IMR-90 (cell line): ENCODE measurements at regions not wholly inside any gene's neighbourhood (a gene's known extent, or its start where the extent isn't known, plus 50 kb on each side); places are given as distances from the start of the nearest gene placed in this dataset.
A peak's percentile ranks its signal among the peaks of the same experiment; 100 is the strongest.

Experiments used
- ATAC-seq: fragments of 200-7000 bp; cut with Tn5 transposase; 2 replicates; pipeline ENCODE4 v1.9.1; 2020; ENCODE audit warnings: low read depth, mild to moderate bottlenecking, moderate library complexity
- BruUV-seq: library from RNA; stranded (reverse); fragments of 400-500 nt; replicated peaks from 2 replicates; lab custom pipeline; 2021; lab: Mats Ljungman, UMichigan
- CTCF ChIA-PET: fragments of 300-600 bp; formaldehyde crosslinking; extraction: SDS; loops from one replicate; lab custom pipeline; 2021; ENCODE audit warnings: antibody characterized with exemption; lab: Yijun Ruan, JAX
- POLR2A ChIA-PET: fragments of 300-600 bp; sonication (Branson Sonifier 250); formaldehyde crosslinking; loops from one replicate; lab custom pipeline; 2022; ENCODE audit warnings: antibody characterized with exemption; ENCODE audit not compliant: unreplicated experiment; lab: Charles Lee
- DNase-seq: peaks from one replicate; pipeline ENCODE4 v3.0.0; 2013
- H2AFZ ChIP-seq: replicated peaks from 2 replicates; pipeline ENCODE3; 2013; ENCODE audit warnings: low read length, mild to moderate bottlenecking; ENCODE audit not compliant: poor library complexity
- H2AK5ac ChIP-seq: 2 replicates; pipeline ENCODE4 v1.6.1; 2013; ENCODE audit warnings: low read depth, low read length, inconsistent platforms
- H2AK9ac ChIP-seq: replicated peaks from 2 replicates; pipeline ENCODE3; 2013; ENCODE audit warnings: mild to moderate bottlenecking, low read depth, low read length, moderate library complexity; ENCODE audit not compliant: poor library complexity
- H2BK120ac ChIP-seq: 2 replicates; pipeline ENCODE4 v1.6.1; 2013; ENCODE audit warnings: low read depth, low read length, inconsistent platforms
- H2BK15ac ChIP-seq: 3 replicates; pipeline ENCODE4 v1.6.1; 2013; ENCODE audit warnings: low read depth, low read length, inconsistent platforms
- H2BK20ac ChIP-seq: 2 replicates; pipeline ENCODE4 v1.6.1; 2013; ENCODE audit warnings: low read depth, mild to moderate bottlenecking, inconsistent platforms, low read length, moderate library complexity
- H2BK5ac ChIP-seq: 2 replicates; pipeline ENCODE4 v1.6.1; 2013; ENCODE audit warnings: mild to moderate bottlenecking, low read depth, low read length, inconsistent platforms; ENCODE audit not compliant: poor library complexity, severe bottlenecking
- H3K14ac ChIP-seq: replicated peaks from 2 replicates; pipeline ENCODE4 v1.6.1; 2013; ENCODE audit warnings: low read depth, low read length, inconsistent platforms
- H3K18ac ChIP-seq: 2 replicates; pipeline ENCODE4 v1.6.1; 2013; ENCODE audit warnings: low read depth, low read length, control low read depth
- H3K23ac ChIP-seq: 2 replicates; pipeline ENCODE4 v1.6.1; 2013; ENCODE audit warnings: low read depth, low read length, inconsistent platforms
- H3K27ac ChIP-seq: 2 replicates; pipeline ENCODE4 v1.5.1; 2013; ENCODE audit warnings: mild to moderate bottlenecking, control low read depth, low read length; ENCODE audit not compliant: insufficient read depth
- H3K27me3 ChIP-seq: 2 replicates; pipeline ENCODE4 v1.6.1; 2013; ENCODE audit warnings: low read length; ENCODE audit not compliant: control insufficient read depth, insufficient read depth
- H3K36me3 ChIP-seq: 2 replicates; pipeline ENCODE4 v1.6.1; 2013; ENCODE audit warnings: low read length, mixed read lengths; ENCODE audit not compliant: control insufficient read depth, insufficient read depth
- H3K4ac ChIP-seq: 2 replicates; pipeline ENCODE4 v1.6.1; 2013; ENCODE audit warnings: low read depth, low read length, inconsistent platforms
- H3K4me1 ChIP-seq: 2 replicates; pipeline ENCODE4 v1.6.1; 2013; ENCODE audit warnings: low read length, mixed read lengths; ENCODE audit not compliant: control insufficient read depth, insufficient read depth
- H3K4me2 ChIP-seq: 2 replicates; pipeline ENCODE4 v1.6.1; 2013; ENCODE audit warnings: low read depth, mild to moderate bottlenecking, control low read depth, low read length, moderate library complexity
- H3K4me3 ChIP-seq: 2 replicates; pipeline ENCODE4 v1.5.1; 2013; ENCODE audit warnings: low read depth, mild to moderate bottlenecking, control low read depth, low read length, moderate library complexity; ENCODE audit not compliant: insufficient read depth
- H3K56ac ChIP-seq: 2 replicates; pipeline ENCODE4 v1.6.1; 2013; ENCODE audit warnings: low read length, inconsistent platforms; ENCODE audit not compliant: insufficient read depth; ENCODE audit errors: extremely low read depth
- H3K79me1 ChIP-seq, 2 experiments: 2 replicates each; pipeline ENCODE4 v1.6.1; 2013; ENCODE audit warnings: low read length in 2 of 2, inconsistent platforms in 1 of 2, low read depth in 1 of 2
- H3K9ac ChIP-seq: 2 replicates; pipeline ENCODE4 v1.6.1; 2013; ENCODE audit warnings: low read depth, low read length, control low read depth
- H3K9me1 ChIP-seq: 2 replicates; pipeline ENCODE4 v1.6.1; 2013; ENCODE audit warnings: low read length, inconsistent platforms; ENCODE audit not compliant: insufficient read depth
- H3K9me3 ChIP-seq: 2 replicates; pipeline ENCODE4 v1.6.1; 2013; ENCODE audit warnings: low read length; ENCODE audit not compliant: control insufficient read depth, insufficient read depth
- H4K20me1 ChIP-seq: 2 replicates; pipeline ENCODE4 v1.6.1; 2013; ENCODE audit warnings: low read length, inconsistent platforms; ENCODE audit not compliant: insufficient read depth
- H4K5ac ChIP-seq: 2 replicates; pipeline ENCODE4 v1.6.1; 2013; ENCODE audit warnings: mild to moderate bottlenecking, low read depth, low read length, control low read depth
- H4K8ac ChIP-seq, 2 experiments: 2 replicates each; pipeline ENCODE4 v1.6.1; 2013; ENCODE audit warnings: low read depth in 2 of 2, low read length in 2 of 2, control low read depth in 1 of 2, inconsistent platforms in 1 of 2
- H4K91ac ChIP-seq: 2 replicates; pipeline ENCODE4 v1.6.1; 2013; ENCODE audit warnings: low read depth, low read length, inconsistent platforms; ENCODE audit not compliant: insufficient read depth
- BHLHE40 ChIP-seq: fragments of 150-350 bp; IDR thresholded peaks from 2 replicates; pipeline ENCODE4 v1.6.1; 2016; ENCODE audit warnings: mild to moderate bottlenecking, low read depth, low read length
- CEBPB ChIP-seq: IDR thresholded peaks from 2 replicates; pipeline ENCODE4 v1.6.1; 2012; ENCODE audit warnings: low read depth, low read length, improper control_type of control experiment
- CHD1 ChIP-seq: IDR thresholded peaks from 2 replicates; pipeline ENCODE4 v1.6.1; 2012; ENCODE audit warnings: low read depth, low read length, improper control_type of control experiment
- FOS ChIP-seq: fragments of 150-350 bp; IDR thresholded peaks from 2 replicates; pipeline ENCODE4 v1.6.1; 2016; ENCODE audit warnings: low read depth, low read length
- MAFK ChIP-seq: IDR thresholded peaks from 2 replicates; pipeline ENCODE4 v1.6.1; 2012; ENCODE audit warnings: low read depth, low read length, improper control_type of control experiment
- MAZ ChIP-seq: IDR thresholded peaks from 2 replicates; pipeline ENCODE4 v1.6.1; 2012; ENCODE audit warnings: low read depth, mild to moderate bottlenecking, low read length, improper control_type of control experiment, moderate library complexity, borderline replicate concordance
- MXI1 ChIP-seq: IDR thresholded peaks from 2 replicates; pipeline ENCODE4 v1.6.1; 2012; ENCODE audit warnings: low read depth, mild to moderate bottlenecking, low read length, moderate library complexity, borderline replicate concordance
- NFE2L2 ChIP-seq: fragments of 150-350 bp; IDR thresholded peaks from 2 replicates; pipeline ENCODE4 v1.6.1; 2016; ENCODE audit warnings: low read depth, mild to moderate bottlenecking, low read length
- RAD21 ChIP-seq: IDR thresholded peaks from 2 replicates; pipeline ENCODE4 v1.6.1; 2012; ENCODE audit warnings: low read length, improper control_type of control experiment
- RCOR1 ChIP-seq: IDR thresholded peaks from 2 replicates; pipeline ENCODE4 v1.6.1; 2012; ENCODE audit warnings: mild to moderate bottlenecking, low read length, improper control_type of control experiment; ENCODE audit not compliant: insufficient replicate concordance
- RFX5 ChIP-seq: IDR thresholded peaks from 2 replicates; pipeline ENCODE4 v1.8.0; 2012; ENCODE audit warnings: low read depth, mild to moderate bottlenecking, low read length, moderate library complexity
- WGBS, 2 experiments: methylation state at CpG; one replicate each; pipeline versions ENCODE4 v1.1.5 to v1.1.7; 2013; ENCODE audit warnings: missing lambda C conversion rate in 2 of 2; ENCODE audit not compliant: insufficient read length in 1 of 2; ENCODE audit errors: extremely low coverage in 2 of 2; 5-methylcytosine and 5-hydroxymethylcytosine counted together
- dilution Hi-C: fragments of 300-500 bp; cut with HindIII; formaldehyde crosslinking; loops from one replicate; pipeline ENCODE4 v1.14.3; 2018; ENCODE audit warnings: low sequenced_read_pairs; ENCODE audit not compliant: unreplicated experiment
- in situ Hi-C: fragments of 300-500 bp; cut with MboI; formaldehyde crosslinking; loops from 3 replicates; pipeline ENCODE4 v1.14.3; 2019; ENCODE audit warnings: low sequenced_read_pairs, inconsistent platforms, mixed read lengths
- intact Hi-C: fragments of 100-400 bp; cut with micrococcal nuclease; formaldehyde crosslinking; loops from 2 replicates; pipeline ENCODE4 v1.10.0; 2022
- TF ChIP-seq, protein P1 (sequence below): conservative IDR thresholded peaks from 2 replicates; pipeline ENCODE4 v1.5.1; 2012; ENCODE audit warnings: mild to moderate bottlenecking, low read depth, low read length, improper control_type of control experiment
- TF ChIP-seq, protein P2 (sequence below): fragments of 150-350 bp; IDR thresholded peaks from 2 replicates; pipeline ENCODE4 v1.6.1; 2017; ENCODE audit warnings: mild to moderate bottlenecking, antibody characterized with exemption, low read length, low read depth

DNA sequence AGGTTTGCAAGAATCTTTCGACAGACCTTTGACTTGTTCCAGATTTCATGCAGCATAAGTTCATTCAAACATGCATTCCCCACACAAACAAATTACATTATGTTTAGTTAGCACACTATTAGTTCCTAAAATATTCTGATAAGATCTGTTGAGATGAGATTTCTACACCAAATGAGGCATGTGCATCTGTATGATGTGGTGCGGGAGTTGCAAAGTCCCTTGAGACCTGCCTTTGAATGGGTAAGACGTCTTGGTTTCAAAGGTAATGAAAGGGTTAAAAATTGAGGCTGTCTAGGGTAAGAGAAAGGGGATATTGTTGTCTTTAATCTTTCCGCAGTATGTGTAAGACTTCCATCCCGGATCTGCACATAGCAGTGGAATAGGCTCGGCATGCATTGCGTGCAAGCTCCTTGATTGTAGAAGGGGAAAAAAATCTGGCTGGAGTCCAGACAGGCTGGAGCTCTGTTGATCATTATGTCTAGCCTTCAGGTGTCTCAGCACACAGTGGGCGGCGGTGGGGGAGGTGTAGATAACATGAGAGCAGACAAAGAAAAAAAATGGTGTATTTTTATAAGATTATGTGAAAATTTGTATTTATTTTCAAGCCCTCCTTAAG, 296.6 kb downstream of the PTPRC start:
- no peaks in the 10 kb centered on the region for H3K36me3 ChIP-seq
- peak overlapping the region; percentile 68; the same call in 1 of the 2 replicates for H3K27ac ChIP-seq
- DNase-seq (peak; percentile 98), ATAC-seq (peak; percentile 54)
- H3K9ac ChIP-seq, result peak overlapping the region; percentile 97
- H3K79me1 ChIP-seq, result peaks cover 1 to 7% of the 10 kb centered on the region in 2 experiments; a peak in 3 of 4 replicates
- H3K4ac ChIP-seq, result peak overlapping the region; percentile 55
- no peaks in the 10 kb centered on the region; the same call in 1 of the 2 replicates for H3K4me1 ChIP-seq
- H2BK5ac ChIP-seq, result peak overlapping the region; percentile 92
- POLR2A ChIA-PET, result no interaction called here
- dilution Hi-C loops (no loop called here), intact Hi-C loops (loop anchor here (1.0 to 5.0 kb wide), 3 partner anchors 148 to 487 kb away; no protein-coding TSS in a partner anchor), in situ Hi-C loops (no loop called here)
- H2AFZ ChIP-seq, result no peak overlapping the region
- peak overlapping the region; percentile 72 for H3K14ac ChIP-seq
- H3K9me1 ChIP-seq, result no peaks in the 10 kb centered on the region
- TF ChIP-seq MAFK (0 out of 2 replicates have a peak, but pooled peaks have one; percentile 29), NFE2L2 (no peak), RFX5 (no peak), CHD1 (peak; percentile 72), RAD21 (no peak), MXI1 (peak; percentile 58), BHLHE40 (peak; percentile 60; the same call in 1 of the 2 replicates), RCOR1 (no peak), FOS (0 out of 2 replicates have a peak, but pooled peaks have one; percentile 23), MAZ (no peak), CEBPB (peak; percentile 28; the same call in 1 of the 2 replicates)
- TF ChIP-seq, protein P1, sequence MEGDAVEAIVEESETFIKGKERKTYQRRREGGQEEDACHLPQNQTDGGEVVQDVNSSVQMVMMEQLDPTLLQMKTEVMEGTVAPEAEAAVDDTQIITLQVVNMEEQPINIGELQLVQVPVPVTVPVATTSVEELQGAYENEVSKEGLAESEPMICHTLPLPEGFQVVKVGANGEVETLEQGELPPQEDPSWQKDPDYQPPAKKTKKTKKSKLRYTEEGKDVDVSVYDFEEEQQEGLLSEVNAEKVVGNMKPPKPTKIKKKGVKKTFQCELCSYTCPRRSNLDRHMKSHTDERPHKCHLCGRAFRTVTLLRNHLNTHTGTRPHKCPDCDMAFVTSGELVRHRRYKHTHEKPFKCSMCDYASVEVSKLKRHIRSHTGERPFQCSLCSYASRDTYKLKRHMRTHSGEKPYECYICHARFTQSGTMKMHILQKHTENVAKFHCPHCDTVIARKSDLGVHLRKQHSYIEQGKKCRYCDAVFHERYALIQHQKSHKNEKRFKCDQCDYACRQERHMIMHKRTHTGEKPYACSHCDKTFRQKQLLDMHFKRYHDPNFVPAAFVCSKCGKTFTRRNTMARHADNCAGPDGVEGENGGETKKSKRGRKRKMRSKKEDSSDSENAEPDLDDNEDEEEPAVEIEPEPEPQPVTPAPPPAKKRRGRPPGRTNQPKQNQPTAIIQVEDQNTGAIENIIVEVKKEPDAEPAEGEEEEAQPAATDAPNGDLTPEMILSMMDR, result no peak
- TF ChIP-seq, protein P2, sequence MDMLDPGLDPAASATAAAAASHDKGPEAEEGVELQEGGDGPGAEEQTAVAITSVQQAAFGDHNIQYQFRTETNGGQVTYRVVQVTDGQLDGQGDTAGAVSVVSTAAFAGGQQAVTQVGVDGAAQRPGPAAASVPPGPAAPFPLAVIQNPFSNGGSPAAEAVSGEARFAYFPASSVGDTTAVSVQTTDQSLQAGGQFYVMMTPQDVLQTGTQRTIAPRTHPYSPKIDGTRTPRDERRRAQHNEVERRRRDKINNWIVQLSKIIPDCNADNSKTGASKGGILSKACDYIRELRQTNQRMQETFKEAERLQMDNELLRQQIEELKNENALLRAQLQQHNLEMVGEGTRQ, result no peak
- peak overlapping the region; percentile 10; the same call in 1 of the 2 replicates for H4K5ac ChIP-seq
- peak overlapping the region; percentile 90 for H3K4me2 ChIP-seq
- H2BK15ac ChIP-seq, result peak overlapping the region; percentile 21; the same call in 1 of the 3 replicates
- CTCF ChIA-PET, result interaction anchor here (0.6 to 1.0 kb wide), 3 partner anchors 31 to 143 kb away, joined by 3 read pairs; no protein-coding TSS in a partner anchor
- H4K8ac ChIP-seq, result peak overlapping the region in 1 of 2 experiments; percentile 70; a peak in 2 of 4 replicates
- H3K56ac ChIP-seq, result peak overlapping the region; percentile 73
- peaks cover 4% of the 10 kb centered on the region; the same call in 1 of the 2 replicates for H4K20me1 ChIP-seq
- no peak overlapping the region for H4K91ac ChIP-seq
- H3K23ac ChIP-seq, result peak overlapping the region; percentile 57
- peak overlapping the region; percentile 89 for H3K4me3 ChIP-seq
- no peaks in the 10 kb centered on the region for H3K9me3 ChIP-seq
- H2BK120ac ChIP-seq, result peak overlapping the region; percentile 52; the same call in 1 of the 2 replicates
- H3K27me3 ChIP-seq, result no peaks in the 10 kb centered on the region
- 0% methylated on average over 5 of the region's 9 CpGs; no CpG with 5 or more reads in 1 of the 2 experiments for WGBS, 2 experiments
- H2BK20ac ChIP-seq, result no peak overlapping the region
- no peak overlapping the region for H2AK9ac ChIP-seq
- peak overlapping the region; percentile 70; the same call in 1 of the 2 replicates for H3K18ac ChIP-seq
- BruUV-seq, result no TSS peak
- no peak overlapping the region for H2AK5ac ChIP-seq
